H1 (cell line): ENCODE measurements at regions not wholly inside any gene's neighbourhood (a gene's known extent, or its start where the extent isn't known, plus 50 kb on each side); places are given as distances from the start of the nearest gene placed in this dataset.
"Not testable (repeated sequence)": the region's sequence is repeated elsewhere in the genome, so short reads cannot be mapped to it uniquely, and the experiment has no call there.

Experiments used
- CTCF ChIA-PET: fragments of 300-600 bp; sonication (Branson Sonifier 250); formaldehyde crosslinking; loops from one replicate; lab custom pipeline; 2021; ENCODE audit not compliant: partially characterized antibody; lab: Charles Lee
- POLR2A ChIA-PET: fragments of 300-600 bp; sonication (Branson Sonifier 250); formaldehyde crosslinking; loops from one replicate; lab custom pipeline; 2021; ENCODE audit warnings: inconsistent platforms; ENCODE audit not compliant: partially characterized antibody; lab: Charles Lee
- DNase-seq, 2 experiments: peaks; one replicate each; pipeline versions ENCODE4 v3.0.0 to v3.0.0-alpha.2; 2010 to 2022; ENCODE audit warnings: low spot score in 2 of 2, low read depth in 1 of 2, mixed read lengths in 1 of 2
- FAIRE-seq: peaks from 2 replicates; lab custom pipeline; 2011; peaks lifted over from hg19 to GRCh38; lab: Jason Lieb, UNC
- H2AFZ ChIP-seq: 2 replicates; pipeline ENCODE4 v1.8.1; 2012; ENCODE audit warnings: low read length, inconsistent platforms
- H2AK5ac ChIP-seq: 2 replicates; pipeline ENCODE4 v1.6.1; 2013; ENCODE audit warnings: low read depth, low read length
- H2BK120ac ChIP-seq: replicated peaks from 2 replicates; pipeline ENCODE3; 2013; ENCODE audit warnings: low read depth, low read length, inconsistent platforms
- H2BK12ac ChIP-seq: 2 replicates; pipeline ENCODE4 v1.6.1; 2013; ENCODE audit warnings: low read depth, low read length
- H2BK15ac ChIP-seq: 2 replicates; pipeline ENCODE4 v1.6.1; 2013; ENCODE audit warnings: low read length
- H2BK20ac ChIP-seq: 2 replicates; pipeline ENCODE4 v1.6.1; 2013; ENCODE audit warnings: low read length
- H2BK5ac ChIP-seq: 2 replicates; pipeline ENCODE4 v1.6.1; 2013; ENCODE audit warnings: low read depth, low read length
- H3K14ac ChIP-seq: 2 replicates; pipeline ENCODE4 v1.6.1; 2013; ENCODE audit warnings: inconsistent platforms; ENCODE audit not compliant: insufficient read length
- H3K18ac ChIP-seq: 2 replicates; pipeline ENCODE4 v1.6.1; 2013; ENCODE audit warnings: low read length; ENCODE audit errors: extremely low read depth
- H3K23ac ChIP-seq: 2 replicates; pipeline ENCODE4 v1.6.1; 2013; ENCODE audit warnings: inconsistent platforms; ENCODE audit not compliant: insufficient read length
- H3K23me2 ChIP-seq: 2 replicates; pipeline ENCODE4 v1.6.1; 2013; ENCODE audit warnings: low read depth, low read length
- H3K27ac ChIP-seq: 2 replicates; pipeline ENCODE4 v1.6.1; 2011; ENCODE audit warnings: low read depth, low read length, inconsistent platforms
- H3K27me3 ChIP-seq, 4 experiments: replicated peaks in 1 of 4; 1 replicate in 1 of 4; 2 replicates in 3 of 4; pipeline versions ENCODE4 v1.6.1 to v1.8.1; 2011 to 2013; ENCODE audit warnings: low read length in 3 of 4, mild to moderate bottlenecking in 3 of 4, inconsistent platforms in 2 of 4, mixed read lengths in 2 of 4, moderate library complexity in 1 of 4; ENCODE audit not compliant: control insufficient read depth in 3 of 4, insufficient read depth in 3 of 4; ENCODE audit errors: extremely low read depth in 1 of 4
- H3K36me3 ChIP-seq, 4 experiments: 2 replicates each; pipeline versions ENCODE4 v1.6.1 to v1.8.1; 2011 to 2013; ENCODE audit warnings: mild to moderate bottlenecking in 4 of 4, low read length in 3 of 4, moderate library complexity in 2 of 4, control low read depth in 1 of 4, inconsistent platforms in 1 of 4; ENCODE audit not compliant: insufficient read depth in 4 of 4, control insufficient read depth in 2 of 4
- H3K4ac ChIP-seq: replicated peaks from 2 replicates; pipeline ENCODE3; 2013; ENCODE audit warnings: low read length, low read depth, mixed read lengths, inconsistent platforms; ENCODE audit not compliant: insufficient read length
- H3K4me1 ChIP-seq, 4 experiments: replicated peaks in 1 of 4; 1 replicate in 1 of 4; 2 replicates in 3 of 4; pipeline versions ENCODE4 v1.6.1 to v1.8.1; 2011 to 2013; ENCODE audit warnings: low read length in 3 of 4, inconsistent platforms in 2 of 4, mixed read lengths in 1 of 4; ENCODE audit not compliant: insufficient read depth in 4 of 4, control insufficient read depth in 3 of 4
- H3K4me2 ChIP-seq, 2 experiments: 2 replicates each; pipeline versions ENCODE4 v1.6.1 to v1.8.1; 2011 to 2013; ENCODE audit warnings: low read depth in 2 of 2, low read length in 2 of 2, control low read depth in 1 of 2, inconsistent platforms in 1 of 2, mild to moderate bottlenecking in 1 of 2; ENCODE audit not compliant: insufficient read depth in 1 of 2
- H3K4me3 ChIP-seq, 4 experiments: fragments of 200-600, 300-600 bp in 1 of 4; sonication (generic), shearing (Covaris generic), sonication (Bioruptor Twin) in 1 of 4; 2 replicates each; pipeline versions ENCODE4 v1.5.1 to v1.8.1; 2011 to 2016; ENCODE audit warnings: low read length in 4 of 4, low read depth in 3 of 4, control low read depth in 2 of 4, inconsistent platforms in 2 of 4, mild to moderate bottlenecking in 2 of 4, mixed read lengths in 1 of 4, moderate library complexity in 1 of 4; ENCODE audit not compliant: insufficient read depth in 2 of 4; ENCODE audit errors: extremely low read depth in 1 of 4
- H3K56ac ChIP-seq: replicated peaks from 2 replicates; pipeline ENCODE3; 2013; ENCODE audit warnings: low read depth, mild to moderate bottlenecking, mixed read lengths, low read length, inconsistent platforms; ENCODE audit not compliant: insufficient read length
- H3K79me1 ChIP-seq: 2 replicates; pipeline ENCODE4 v1.6.1; 2013; ENCODE audit warnings: low read depth, low read length, control low read depth
- H3K79me2 ChIP-seq, 2 experiments: 2 replicates each; pipeline versions ENCODE4 v1.6.1 to v1.8.1; 2012 to 2013; ENCODE audit warnings: low read length in 2 of 2, mild to moderate bottlenecking in 2 of 2, inconsistent platforms in 1 of 2; ENCODE audit not compliant: insufficient read depth in 2 of 2, control insufficient read depth in 1 of 2
- H3K9ac ChIP-seq, 4 experiments: replicated peaks in 1 of 4; 1 replicate in 1 of 4; 2 replicates in 3 of 4; pipeline versions ENCODE4 v1.6.1 to v1.8.1; 2011 to 2013; ENCODE audit warnings: low read depth in 3 of 4, low read length in 3 of 4, control low read depth in 2 of 4, mild to moderate bottlenecking in 2 of 4, moderate library complexity in 2 of 4, inconsistent platforms in 1 of 4; ENCODE audit errors: extremely low read depth in 1 of 4
- H3K9me3 ChIP-seq, 2 experiments: 2 replicates each; pipeline versions ENCODE4 v1.6.1 to v1.8.1; 2012 to 2013; ENCODE audit warnings: mild to moderate bottlenecking in 2 of 2, moderate library complexity in 2 of 2, control low read depth in 1 of 2, inconsistent platforms in 1 of 2, low read depth in 1 of 2, low read length in 1 of 2, mixed read lengths in 1 of 2; ENCODE audit not compliant: insufficient read depth in 2 of 2
- H4K20me1 ChIP-seq, 2 experiments: replicated peaks in 1 of 2; 2 replicates each; pipeline versions ENCODE3 to v1.8.1; 2011 to 2013; ENCODE audit warnings: inconsistent platforms in 2 of 2, low read length in 2 of 2, mild to moderate bottlenecking in 1 of 2; ENCODE audit not compliant: insufficient read depth in 2 of 2, control insufficient read depth in 1 of 2
- H4K5ac ChIP-seq: 2 replicates; pipeline ENCODE4 v1.6.1; 2013; ENCODE audit warnings: low read length, low read depth, mixed read lengths, inconsistent platforms; ENCODE audit not compliant: insufficient read length
- H4K8ac ChIP-seq: 2 replicates; pipeline ENCODE4 v1.8.0; 2013; ENCODE audit warnings: mild to moderate bottlenecking, moderate library complexity, low read length, inconsistent platforms; ENCODE audit not compliant: insufficient read depth; ENCODE audit errors: extremely low read depth
- H4K91ac ChIP-seq: replicated peaks from 2 replicates; pipeline ENCODE3; 2013; ENCODE audit warnings: low read length, mixed read lengths, inconsistent platforms; ENCODE audit not compliant: insufficient read length
- CHD2 ChIP-seq: IDR thresholded peaks from 2 replicates; pipeline ENCODE4 v1.6.1; 2012; ENCODE audit warnings: low read length, improper control_type of control experiment
- FOSL1 ChIP-seq: IDR thresholded peaks from 2 replicates; pipeline ENCODE4 v1.6.1; 2011; ENCODE audit warnings: mild to moderate bottlenecking, low read depth, low read length, moderate library complexity; ENCODE audit not compliant: insufficient read depth
- JUN ChIP-seq: IDR thresholded peaks from 2 replicates; pipeline ENCODE4 v1.6.1; 2011; ENCODE audit warnings: low read depth, mild to moderate bottlenecking, improper control_type of control experiment, low read length
- SAP30 ChIP-seq: fragments of 300-600 bp; sonication (generic); IDR thresholded peaks from 2 replicates; pipeline ENCODE4 v1.7.1; 2012; ENCODE audit warnings: low read length, moderate library complexity, mild to moderate bottlenecking, inconsistent platforms; ENCODE audit not compliant: insufficient read depth, insufficient replicate concordance
- SIRT6 ChIP-seq: IDR thresholded peaks from one replicate; pipeline ENCODE4 v1.7.1; 2012; ENCODE audit warnings: low read length, inconsistent platforms
- TBP ChIP-seq: IDR thresholded peaks from 2 replicates; pipeline ENCODE4 v1.6.1; 2011; ENCODE audit warnings: low read depth, low read length, improper control_type of control experiment
- ZNF274 ChIP-seq: IDR thresholded peaks from 2 replicates; pipeline ENCODE4 v1.7.0; 2012; ENCODE audit warnings: low read length, borderline replicate concordance; ENCODE audit errors: extremely low read depth
- WGBS, 2 experiments: shearing (Covaris generic) in 1 of 2; methylation state at CpG; one replicate each; pipeline versions ENCODE4 v1.1.6 to v1.1.7; 2013 to 2015; ENCODE audit warnings: low lambda C conversion rate in 2 of 2, mixed read lengths in 2 of 2, inconsistent platforms in 1 of 2, low coverage in 1 of 2, missing lambda C conversion rate in 1 of 2; ENCODE audit not compliant: insufficient replicate concordance in 2 of 2, insufficient coverage in 1 of 2, insufficient read length in 1 of 2; ENCODE audit errors: extremely low coverage in 1 of 2, missing lambda C conversion rate in 1 of 2; 5-methylcytosine and 5-hydroxymethylcytosine counted together
- TF ChIP-seq, protein P1 (sequence below), 3 experiments: IDR thresholded peaks; 1 replicate in 2 of 3; 2 replicates in 1 of 3; pipeline versions ENCODE4 v1.5.1 to v1.6.1; 2011; ENCODE audit warnings: low read length in 3 of 3, mild to moderate bottlenecking in 3 of 3, inconsistent platforms in 2 of 3, low read depth in 1 of 3, moderate library complexity in 1 of 3; ENCODE audit not compliant: insufficient read depth in 1 of 3; ENCODE audit errors: control extremely low read depth in 1 of 3

DNA sequence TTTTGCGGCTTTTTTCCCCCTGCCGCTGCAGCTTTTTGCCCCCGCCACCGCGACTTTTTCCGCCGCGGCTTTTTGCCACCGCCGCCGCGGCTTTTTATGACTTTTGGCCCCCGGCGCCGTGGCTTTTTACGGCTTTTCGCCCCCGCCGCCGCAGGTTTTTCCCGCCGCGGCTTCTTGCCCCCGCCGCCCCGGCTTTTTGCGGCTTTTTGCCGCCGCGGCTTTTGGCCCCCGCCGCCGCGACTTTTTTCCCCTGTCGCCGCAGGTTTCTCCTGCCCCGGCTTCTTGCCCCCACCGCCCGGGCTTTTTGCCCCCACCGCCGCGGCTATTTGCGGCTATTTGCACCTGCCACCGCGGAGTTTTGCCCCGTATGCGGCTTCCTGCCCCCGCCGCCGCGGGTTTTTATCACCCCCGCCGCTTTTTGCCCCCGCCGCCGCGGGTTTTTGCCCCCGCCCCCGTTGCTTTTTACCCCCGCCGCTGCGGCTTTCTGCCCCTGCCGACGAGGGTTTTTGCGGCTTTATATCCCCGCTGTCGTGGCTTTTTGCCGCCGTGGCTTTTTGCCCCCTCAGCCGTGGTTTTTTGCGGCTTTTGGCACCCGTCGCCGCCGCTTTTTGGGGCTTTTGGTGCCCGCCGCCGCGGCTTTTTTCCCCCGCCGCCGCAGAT is 2750.9 kb downstream of the RPIA start (continued):
- TF ChIP-seq SAP30 (no peak), CHD2 (no peak), ZNF274 (no peak), JUN (no peak), TBP (no peak), FOSL1 (no peak), SIRT6 (no peak)
- TF ChIP-seq, protein P1, sequence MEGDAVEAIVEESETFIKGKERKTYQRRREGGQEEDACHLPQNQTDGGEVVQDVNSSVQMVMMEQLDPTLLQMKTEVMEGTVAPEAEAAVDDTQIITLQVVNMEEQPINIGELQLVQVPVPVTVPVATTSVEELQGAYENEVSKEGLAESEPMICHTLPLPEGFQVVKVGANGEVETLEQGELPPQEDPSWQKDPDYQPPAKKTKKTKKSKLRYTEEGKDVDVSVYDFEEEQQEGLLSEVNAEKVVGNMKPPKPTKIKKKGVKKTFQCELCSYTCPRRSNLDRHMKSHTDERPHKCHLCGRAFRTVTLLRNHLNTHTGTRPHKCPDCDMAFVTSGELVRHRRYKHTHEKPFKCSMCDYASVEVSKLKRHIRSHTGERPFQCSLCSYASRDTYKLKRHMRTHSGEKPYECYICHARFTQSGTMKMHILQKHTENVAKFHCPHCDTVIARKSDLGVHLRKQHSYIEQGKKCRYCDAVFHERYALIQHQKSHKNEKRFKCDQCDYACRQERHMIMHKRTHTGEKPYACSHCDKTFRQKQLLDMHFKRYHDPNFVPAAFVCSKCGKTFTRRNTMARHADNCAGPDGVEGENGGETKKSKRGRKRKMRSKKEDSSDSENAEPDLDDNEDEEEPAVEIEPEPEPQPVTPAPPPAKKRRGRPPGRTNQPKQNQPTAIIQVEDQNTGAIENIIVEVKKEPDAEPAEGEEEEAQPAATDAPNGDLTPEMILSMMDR (IDR thresholded peaks at IDR 0.05; ENCODE audit: control extremely low read depth in 1 of 3, insufficient read depth in 1 of 3, low read depth in 1 of 3, low read length in 3 of 3): no peak

DNA sequence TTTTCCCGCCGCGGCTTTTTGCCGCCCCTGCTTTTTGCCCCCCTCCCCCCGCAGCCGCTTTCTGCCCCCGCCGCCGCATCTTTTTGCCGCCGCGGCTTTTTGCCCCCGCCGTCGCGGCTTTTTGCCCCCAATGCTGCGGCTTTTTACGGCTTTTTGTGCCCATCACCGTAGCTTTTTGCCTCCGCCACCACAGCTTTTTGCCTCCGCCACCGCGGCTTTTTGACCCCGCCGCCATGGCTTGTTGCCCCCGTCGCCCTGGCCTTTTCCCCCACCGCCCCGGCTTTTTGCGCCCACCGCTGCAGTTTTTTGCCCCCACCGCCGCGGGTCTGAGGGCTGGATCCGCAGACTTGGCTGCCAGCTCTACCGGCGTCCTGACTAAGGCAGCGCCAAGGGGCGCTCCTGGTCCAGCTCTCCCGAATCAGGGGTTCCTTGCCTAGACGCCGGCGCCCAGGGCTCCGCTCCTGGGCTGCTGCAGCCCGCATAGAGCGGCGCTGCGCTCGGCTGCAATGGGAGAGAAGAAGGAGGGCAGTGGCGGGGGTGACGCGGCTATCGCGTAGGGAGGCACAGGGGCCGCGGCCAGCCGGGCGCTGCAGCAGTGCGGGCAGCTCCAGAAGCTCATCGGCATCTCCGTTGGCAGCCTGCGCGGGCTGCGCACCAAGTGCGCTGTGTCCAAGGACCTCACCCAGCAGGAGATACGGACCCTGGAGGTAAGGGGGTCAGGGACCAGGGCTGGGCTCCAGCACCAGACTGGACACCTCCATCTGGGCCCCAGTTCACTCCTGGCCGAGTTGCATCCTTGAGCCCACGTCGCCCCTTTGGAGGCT is 2751.6 kb downstream of the RPIA start:
- H2AK5ac ChIP-seq, H3K23ac ChIP-seq, H3K79me1 ChIP-seq, H3K4ac ChIP-seq, H3K27ac ChIP-seq, H3K27me3 ChIP-seq, H4K20me1 ChIP-seq, H4K91ac ChIP-seq, H3K4me1 ChIP-seq, H2BK20ac ChIP-seq, H3K9ac ChIP-seq, H3K18ac ChIP-seq, CTCF ChIA-PET, H3K4me3 ChIP-seq, H3K56ac ChIP-seq, H3K4me2 ChIP-seq, H2BK5ac ChIP-seq, H2AFZ ChIP-seq, H2BK15ac ChIP-seq, H2BK12ac ChIP-seq, POLR2A ChIA-PET, H3K14ac ChIP-seq, H3K23me2 ChIP-seq, H4K5ac ChIP-seq, H2BK120ac ChIP-seq, FAIRE-seq, H3K36me3 ChIP-seq, H3K79me2 ChIP-seq, H4K8ac ChIP-seq: not testable (repeated sequence)
- 97% methylated on average over 37 of the region's 69 CpGs; no CpG with 5 or more reads in 1 of the 2 experiments for WGBS, 2 experiments
- peaks cover 8 to 34% of the 10 kb centered on the region in 2 experiments; a peak in 3 of 4 replicates for H3K9me3 ChIP-seq
- peak in 1 of 2 experiments; percentile 58 for DNase-seq
